GM21825 (cell line): ENCODE measurements at regions not wholly inside any gene's neighbourhood (a gene's known extent, or its start where the extent isn't known, plus 50 kb on each side); places are given as distances from the start of the nearest gene placed in this dataset.
"Not testable (repeated sequence)": the region's sequence is repeated elsewhere in the genome, so short reads cannot be mapped to it uniquely, and the experiment has no call there.

Experiments used
- ATAC-seq: cut with Tn5 transposase; IDR thresholded peaks from one replicate; pipeline ENCODE4 v1.9.1; 2021; ENCODE audit warnings: mild to moderate bottlenecking, moderate library complexity; ENCODE audit not compliant: unreplicated experiment

DNA sequence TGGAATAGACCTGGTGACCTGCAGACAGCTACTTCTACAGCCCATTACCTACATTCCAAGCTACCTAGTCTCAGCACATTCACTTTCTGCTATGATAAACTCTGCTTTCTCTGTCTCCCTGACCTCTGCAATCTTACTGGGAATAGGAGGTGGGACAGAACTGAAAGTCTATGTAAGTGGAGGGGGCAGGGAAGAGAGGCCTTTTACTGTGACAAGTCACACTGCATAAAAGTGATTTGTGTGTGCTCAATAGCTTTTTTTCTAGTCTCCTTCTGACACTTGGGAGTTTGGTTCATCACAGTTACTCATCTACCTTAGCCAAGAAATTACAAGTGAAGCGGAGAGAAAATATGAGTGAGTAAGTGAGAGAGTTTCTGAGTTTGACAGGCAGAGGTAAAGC, 322.4 kb downstream of the OLFM4 start:
- no peak for ATAC-seq

DNA sequence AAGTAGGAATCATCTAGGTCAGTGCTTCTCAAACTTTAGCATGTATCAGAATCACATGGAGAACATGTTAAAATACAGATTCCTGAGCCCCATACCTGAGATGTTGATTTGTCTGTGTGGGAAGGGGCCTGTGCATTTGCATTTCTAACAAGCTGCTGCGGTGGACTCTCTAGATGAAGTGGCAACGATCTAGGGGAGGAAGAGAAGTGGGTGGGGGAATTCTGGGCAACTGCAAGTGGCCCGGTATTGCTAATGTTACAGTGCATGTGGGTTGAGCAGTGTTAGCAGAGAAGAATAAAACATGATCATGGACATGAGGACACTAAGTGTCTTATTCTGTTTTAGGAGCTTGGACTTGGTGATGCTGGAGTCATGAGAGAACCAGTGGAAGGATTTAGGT, 329.0 kb downstream of the OLFM4 start:
- no peak for ATAC-seq

DNA sequence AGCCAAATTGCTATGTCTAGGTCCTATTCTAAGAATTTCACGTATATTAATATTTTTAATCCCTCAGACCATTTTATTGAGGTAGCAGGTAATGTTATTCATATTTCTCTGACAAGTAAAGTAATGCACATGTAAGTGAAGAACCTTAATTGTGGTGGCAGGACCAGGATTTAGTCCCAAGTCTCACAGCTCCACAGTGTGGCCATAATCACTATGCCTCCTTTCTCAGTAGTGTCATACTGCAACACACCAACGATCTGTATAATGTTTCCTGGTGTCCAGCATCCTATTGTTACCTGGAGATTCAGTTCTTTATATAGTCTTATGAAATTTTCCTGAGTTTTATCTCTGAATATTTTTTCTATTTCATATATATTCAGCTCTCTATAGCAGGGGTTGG, 340.3 kb downstream of the OLFM4 start:
- no peak for ATAC-seq

DNA sequence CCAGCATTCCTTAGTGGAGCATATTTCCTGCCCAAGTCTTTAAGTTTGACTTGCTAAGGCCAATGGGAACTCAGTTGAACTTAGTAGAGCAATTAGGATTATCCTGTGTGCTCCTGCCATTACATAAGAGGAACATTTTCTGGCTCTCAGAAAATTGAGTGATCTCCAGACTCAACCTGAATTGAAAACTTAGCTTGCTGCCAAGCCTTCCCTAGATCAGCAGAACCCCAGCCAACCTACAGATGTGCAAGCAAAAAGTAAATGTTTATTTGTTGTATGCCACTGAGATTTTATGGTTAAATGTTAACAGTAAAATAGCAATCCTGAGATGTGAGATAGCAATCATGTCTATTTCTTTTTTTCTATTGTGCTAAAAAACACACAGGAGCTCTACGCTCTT, 350.9 kb downstream of the OLFM4 start:
- no peak for ATAC-seq

DNA sequence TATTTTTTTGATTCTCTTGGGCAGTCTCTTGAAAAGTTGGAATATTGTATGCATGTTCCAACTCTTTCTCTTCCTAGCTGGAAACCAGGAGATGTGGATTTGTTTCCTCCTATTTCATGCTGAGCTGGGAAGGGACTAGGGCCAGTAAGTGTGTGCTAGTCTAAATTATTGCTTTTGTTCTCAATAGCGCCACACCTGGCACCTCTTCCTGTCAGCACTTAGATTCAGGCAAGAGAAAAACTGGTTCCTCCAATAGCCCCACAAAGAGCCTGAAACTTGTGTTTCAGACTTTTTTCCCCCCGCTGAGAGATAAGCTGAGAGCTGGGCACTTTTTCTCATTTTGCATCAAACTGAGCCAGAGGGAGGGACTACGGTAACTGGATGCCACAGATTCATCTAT, 353.4 kb downstream of the OLFM4 start:
- ATAC-seq, result no peak

DNA sequence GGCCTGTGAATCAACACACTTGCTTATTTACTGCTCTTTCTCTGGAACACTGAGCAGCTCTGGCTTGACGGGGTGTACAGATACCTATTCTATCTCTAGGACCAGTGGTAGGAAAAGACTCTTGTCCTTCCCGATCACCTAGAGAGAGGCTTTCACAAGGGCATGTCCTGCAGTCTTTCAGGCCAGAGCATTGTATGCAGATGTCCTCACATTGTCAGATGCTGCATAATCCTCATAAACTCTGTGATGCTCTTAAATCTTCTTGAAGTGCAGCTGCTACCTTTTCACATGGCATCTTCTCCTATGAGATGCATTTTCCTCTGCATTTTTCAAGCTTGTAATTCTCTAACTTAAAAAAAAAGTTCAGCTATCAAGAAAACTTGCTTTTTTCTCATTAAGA, 369.4 kb downstream of the OLFM4 start:
- ATAC-seq, result no peak

DNA sequence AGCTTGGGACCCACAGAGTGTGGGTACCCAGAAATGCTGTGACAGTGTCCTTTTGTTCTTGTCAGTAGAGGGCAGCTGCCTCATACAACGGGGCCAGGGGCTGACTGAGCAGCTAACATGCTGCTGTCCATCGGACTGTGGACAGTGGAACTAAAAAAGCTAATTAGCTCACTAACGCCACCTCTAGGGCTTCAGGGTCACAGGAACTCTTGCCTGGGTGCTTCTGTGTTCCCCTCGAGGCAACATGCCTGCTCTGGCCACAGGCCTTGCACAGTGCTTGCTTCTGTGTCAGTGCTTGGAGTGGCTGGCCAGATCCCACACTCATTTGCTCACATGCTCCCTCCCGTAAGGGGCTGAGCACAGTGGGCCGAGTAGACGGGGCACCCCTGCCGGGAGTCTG, 377.0 kb downstream of the OLFM4 start:
- ATAC-seq, result no peak

DNA sequence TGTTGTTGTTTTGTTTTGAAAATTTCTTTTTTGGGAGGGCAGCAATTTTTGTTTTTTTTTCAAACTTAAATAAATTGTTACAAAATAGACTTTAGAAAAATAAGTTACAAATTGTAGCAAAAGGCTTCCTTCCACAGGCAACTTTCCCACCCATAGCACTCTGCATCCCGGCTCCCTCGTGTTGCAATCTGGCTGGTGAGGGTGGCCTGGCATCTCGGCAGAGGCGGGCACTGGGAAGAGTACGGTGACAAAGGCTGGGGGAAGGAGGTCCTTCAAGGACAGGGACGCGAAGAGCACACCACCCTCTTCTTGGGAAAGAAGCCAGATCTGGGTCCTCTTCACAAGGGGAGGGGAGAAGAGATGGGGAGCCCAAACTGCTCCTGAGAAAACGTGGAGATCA, 379.7 kb downstream of the OLFM4 start:
- no peak for ATAC-seq

DNA sequence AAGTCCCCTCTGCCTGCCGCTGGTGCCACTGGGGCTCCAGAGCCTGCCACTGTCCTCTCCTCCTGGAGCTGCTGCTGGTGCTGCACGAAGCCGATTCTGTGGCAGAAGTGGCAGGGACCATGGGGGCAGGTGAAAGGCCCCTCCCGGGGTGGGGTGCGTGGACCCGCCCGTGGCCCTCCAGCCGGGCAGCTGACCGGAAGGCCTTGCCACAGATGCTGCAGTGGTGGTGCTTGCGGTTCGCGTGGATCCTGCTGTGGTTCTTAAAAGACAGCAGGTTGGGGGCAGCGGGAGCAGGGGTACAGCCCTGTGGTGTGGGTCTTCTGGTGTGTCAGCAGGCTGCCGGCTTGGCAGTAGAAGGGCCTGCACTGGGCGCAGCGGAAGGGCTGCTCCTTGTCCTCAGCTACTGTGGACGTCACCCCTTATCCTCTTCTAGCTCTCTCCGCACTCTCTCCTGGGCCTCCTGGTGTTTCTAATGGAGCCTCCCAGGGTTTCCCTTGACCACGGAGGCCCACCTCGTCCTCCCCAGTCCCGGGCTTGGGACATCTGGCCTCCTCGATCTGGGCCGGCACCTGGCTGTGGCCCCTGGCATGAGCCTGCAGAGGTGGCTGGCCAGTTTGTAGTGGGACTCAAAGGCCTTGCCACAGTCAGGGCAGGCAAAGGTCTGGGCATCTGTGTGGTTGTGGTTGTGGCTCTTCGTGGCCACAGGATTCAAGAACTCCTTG, 380.4 kb downstream of the OLFM4 start:
- ATAC-seq, result no peak

DNA sequence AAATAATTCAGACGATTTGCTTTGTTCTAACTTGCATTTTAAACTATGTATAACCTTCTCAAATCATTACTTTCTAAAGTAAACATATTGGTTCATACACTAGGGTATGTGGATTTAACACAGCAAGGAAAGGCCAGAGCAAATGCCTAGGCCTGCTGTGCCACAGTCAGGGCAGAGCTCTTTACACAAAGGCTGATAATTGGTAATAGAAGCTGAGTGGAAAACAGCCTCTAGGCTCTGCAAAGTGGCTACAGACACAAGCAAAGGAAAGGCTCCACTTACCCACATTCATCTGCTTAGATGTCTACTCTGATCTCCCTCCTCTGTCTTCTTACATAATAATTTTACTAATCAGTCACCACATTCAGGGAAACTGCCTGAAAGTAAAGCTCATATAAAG, 382.9 kb downstream of the OLFM4 start:
- ATAC-seq, result no peak

DNA sequence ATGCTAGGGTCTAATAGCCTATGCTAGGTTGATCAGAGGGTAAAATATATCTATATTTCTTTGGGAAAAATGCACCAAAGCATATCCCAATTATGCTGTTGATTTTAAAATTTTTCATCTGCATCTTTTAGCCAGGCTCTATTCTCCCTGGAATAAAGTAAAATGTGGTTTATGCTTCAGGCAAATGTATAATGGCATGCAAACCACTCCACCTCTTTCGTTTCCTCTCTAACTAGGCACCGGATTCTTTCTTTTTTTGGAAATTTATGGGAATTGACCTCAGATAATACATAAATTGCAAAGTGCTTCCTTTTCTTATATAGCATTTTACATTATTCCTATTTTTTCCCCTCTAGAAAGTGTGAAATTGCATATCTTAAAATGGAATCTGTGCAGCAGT, 386.5 kb downstream of the OLFM4 start:
- no peak for ATAC-seq

DNA sequence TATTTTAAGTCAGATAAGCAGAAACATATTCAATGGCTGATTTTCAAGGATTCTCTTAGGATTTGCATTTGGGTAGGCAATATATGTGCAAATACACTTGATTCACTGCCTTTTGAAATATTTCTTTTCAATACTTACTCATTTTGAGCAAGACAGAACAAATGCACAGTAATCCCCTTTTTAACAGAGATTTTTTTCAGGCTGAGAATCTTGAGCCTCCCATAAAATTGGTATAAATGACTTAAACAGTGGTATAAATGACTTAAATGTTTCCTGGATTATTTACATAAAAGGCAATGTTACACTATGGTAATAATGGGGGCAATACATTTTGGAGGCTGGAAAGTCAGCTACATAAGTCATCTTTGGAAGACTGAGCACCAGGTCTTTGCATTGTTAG, 389.0 kb downstream of the OLFM4 start:
- ATAC-seq, result no peak

DNA sequence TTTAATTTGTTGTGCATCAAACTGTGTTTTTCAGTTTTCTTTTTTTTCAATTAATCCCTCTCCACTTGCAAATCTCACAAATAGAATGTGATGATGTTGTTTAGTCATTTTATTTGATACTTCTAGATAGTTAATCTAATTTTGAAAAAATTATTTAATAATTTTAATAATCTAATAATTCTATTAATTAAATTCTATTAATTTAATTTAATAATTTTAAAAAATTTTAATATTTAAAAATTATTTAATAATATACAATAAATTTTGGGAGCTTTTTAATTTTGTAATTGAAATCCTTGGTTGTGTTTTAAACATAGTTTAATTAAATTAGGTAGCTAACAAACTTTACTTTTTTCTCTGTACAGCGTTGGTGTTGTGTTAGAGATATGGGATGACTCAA, 393.8 kb downstream of the OLFM4 start:
- no peak for ATAC-seq

DNA sequence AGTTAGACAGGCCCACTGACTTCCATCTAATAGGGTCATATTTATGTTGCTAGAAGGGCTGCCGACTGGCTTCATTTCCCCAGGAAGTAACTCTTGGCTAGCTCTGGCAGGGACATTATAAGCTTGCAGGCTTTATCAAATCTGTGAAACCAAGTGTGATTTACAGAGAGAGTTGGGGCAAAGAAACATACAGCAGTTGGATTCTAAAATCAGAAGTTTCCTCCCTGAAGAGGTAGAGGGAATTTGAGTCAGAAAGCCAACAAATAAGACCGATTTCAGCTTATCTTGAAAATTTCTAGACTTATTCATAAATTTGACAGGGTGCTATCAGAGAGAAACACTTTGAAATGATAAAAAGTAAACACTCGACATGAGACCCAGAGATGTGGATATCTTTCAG, 407.8 kb downstream of the OLFM4 start:
- ATAC-seq, result no peak

DNA sequence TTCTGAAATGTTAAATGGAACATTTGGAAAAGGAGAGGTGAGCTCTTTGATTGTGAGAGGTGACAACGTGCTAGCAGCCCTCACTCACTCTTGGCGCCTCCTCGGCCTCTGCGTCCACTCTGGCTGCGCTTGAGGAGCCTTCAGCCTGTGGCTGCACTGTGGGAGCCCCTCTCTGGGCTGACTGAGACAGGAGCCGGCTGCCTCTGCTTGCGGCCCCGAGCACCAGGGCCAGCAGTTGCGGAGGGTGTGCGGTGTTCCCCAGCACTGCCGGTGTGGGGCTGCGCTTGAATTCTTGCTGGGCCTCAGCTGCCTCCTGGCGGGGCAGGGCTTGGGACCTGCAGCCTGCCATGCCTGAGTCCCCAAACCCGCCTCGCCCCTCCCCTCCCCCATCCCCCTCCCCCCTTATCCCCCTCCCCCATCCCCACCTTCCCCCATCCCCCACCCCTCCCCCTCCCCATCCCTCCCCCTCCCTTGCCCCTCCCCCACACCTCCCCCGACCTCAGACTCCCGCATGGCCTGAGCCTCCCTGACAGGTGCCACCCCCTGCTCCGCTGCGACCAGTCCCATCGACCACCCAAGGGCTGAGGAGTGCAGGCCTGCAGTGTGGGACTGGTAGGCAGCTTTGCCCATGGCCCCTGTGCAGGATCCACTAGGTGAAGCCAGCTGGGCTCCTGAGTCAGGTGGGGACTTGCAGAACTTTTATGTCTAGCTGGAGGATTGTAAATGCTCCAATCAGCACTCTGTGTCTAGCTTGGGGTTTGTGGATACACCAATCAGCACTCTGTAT, 411.0 kb downstream of the OLFM4 start:
- no peak for ATAC-seq

DNA sequence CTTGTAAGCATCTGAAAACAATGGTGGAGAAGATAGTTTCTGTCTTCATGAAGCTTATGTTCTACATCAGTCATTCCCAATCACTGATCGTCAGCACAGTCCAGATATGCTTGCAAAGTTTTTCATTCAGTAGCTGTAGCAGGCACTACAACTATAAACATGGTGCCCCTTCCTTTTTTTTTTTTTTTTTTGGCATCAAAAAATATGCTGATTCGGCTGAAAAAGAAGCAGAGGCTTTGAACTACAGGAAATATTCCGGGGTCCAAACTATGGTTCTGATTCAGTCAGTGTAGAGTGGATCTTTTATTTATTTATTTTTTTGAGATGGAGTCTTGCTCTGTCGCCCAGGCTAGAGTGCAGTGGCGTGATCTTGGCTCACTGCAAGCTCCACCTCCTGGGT, 414.4 kb downstream of the OLFM4 start:
- no peak for ATAC-seq

DNA sequence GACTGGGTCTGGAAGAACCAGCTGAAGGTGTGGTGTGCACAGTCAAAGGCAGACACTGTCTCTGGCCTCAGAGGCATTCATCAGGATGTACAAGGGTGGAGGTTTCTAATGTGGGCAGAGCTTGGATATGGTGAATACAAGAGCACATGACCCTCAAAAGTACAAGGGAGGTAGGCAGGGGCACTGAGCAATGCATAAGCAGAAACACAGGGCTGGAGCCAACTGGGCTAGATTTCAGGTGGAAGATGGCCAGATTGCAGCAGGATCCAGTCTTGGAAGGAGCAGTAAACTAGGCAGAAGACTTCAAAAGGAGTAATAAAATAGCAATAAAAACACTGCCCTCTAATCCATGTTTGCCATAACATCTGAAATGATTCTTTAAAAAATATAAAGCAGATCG, 417.1 kb downstream of the OLFM4 start:
- ATAC-seq, result no peak

DNA sequence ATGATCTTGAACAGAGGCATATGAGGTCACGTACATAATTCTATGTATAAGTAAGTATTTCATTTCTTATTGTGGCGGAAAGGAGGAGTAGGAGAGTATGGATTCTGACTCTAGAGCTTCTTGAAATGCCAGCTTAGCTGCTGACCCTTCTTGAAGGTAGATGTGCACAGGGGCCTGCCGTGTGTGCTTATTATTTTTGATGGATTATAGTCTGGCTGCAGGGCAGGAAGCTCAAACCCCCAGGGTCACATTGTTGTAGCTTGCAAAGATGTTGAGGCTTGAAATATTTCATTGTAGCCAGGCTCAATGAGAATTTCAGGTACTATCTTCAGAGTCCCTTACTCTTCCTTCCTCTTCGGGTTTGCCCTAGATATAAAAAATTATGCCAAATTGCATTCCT, 418.8 kb downstream of the OLFM4 start:
- ATAC-seq, result no peak

DNA sequence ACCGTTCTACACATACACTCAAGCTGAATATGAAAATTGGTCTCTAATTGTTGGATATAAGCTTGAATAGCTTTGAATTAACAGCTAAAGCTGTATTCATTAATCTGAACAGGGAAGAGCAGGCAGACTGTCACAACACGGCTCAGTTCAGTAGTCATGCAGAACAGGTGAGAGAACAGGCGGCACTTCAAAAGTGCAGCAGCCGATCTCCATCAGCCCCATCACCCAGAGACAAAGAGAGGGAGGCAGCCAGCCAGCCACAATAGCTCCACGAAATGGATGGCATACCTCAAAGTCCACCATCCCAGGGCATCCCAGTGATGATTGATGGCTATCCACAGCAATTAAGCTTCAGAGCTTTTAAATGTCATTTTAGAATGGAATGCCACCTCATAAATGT, 419.2 kb downstream of the OLFM4 start:
- no peak for ATAC-seq

DNA sequence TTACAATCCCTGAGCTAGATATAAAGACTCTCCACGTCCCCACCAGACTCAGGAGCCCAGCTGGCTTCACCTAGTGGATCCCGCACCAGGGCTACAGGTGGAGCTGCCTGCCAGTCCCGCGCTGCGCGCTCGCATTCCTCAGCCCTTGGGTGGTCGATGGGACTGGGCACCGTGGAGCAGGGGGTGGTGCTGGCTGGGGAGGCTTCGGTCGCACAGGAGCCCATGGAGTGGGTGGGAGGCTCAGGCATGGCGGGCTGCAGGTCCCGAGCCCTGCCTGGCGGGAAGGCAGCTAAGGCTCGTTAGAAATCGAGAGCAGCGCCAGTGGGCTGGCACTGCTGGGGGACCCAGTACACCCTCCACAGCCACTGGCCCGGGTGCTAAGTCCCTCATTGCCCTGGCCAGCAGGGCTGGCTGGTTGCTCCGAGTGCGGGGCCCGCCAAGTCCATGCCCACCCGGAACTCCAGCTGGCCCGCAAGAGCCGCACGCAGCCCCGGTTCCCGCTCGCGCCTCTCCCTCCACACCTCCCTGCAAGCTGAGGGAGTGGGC, 423.7 kb downstream of the OLFM4 start:
- not testable (repeated sequence) for ATAC-seq

DNA sequence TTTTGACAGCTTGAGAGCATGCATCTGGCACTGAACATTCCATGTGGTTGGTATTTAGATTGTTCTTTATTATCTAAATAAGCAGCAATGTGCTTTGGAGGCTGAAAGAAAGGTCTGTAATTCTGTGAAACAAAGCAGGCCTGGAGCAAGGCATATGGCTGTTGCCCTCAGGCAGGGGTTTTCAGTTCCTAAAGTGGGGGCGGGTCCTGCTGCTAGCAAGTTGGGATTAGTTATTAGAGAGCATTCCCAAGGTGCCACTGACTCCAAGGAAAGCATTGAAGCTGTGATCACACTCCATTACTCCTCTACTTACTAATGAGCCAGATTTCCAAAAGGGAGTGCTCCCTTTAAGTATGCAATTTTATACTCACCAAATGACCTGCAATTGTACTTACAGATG, 432.2 kb downstream of the OLFM4 start:
- no peak for ATAC-seq

DNA sequence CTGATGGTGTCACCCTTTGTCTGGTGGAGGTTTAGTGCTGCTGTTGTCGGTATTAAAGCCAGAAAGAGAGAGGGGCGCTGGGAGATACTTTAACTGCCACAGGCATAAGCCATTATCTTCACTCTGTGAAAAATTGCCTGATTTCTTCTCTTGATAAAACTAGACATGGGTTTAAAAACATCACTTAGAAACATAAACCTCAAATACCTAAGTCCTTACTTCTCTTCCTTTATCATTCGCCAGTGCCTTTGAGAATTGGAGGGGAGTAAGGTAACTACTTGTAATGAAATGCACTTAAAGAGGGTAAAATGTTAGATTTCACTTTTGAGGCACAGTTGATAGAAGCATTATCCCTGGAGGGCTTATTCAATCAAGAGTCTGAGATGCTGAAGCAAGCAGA, 434.5 kb downstream of the OLFM4 start:
- ATAC-seq, result no peak
